Uterus (tissue), 2 donors: ENCODE measurements at regions not wholly inside any gene's neighbourhood (a gene's known extent, or its start where the extent isn't known, plus 50 kb on each side); places are given as distances from the start of the nearest gene placed in this dataset.

Experiments used
- CTCF ChIP-seq, 4 experiments: fragments of 200-600 bp in 2 of 4; fragments of 450-650 bp in 2 of 4; sonication (generic) in 2 of 4; IDR thresholded peaks; one replicate each; pipeline ENCODE4 v1.5.1; 2016 to 2019; ENCODE audit warnings: antibody characterized with exemption in 4 of 4, mild to moderate bottlenecking in 2 of 4, moderate library complexity in 1 of 4
- POLR2A ChIP-seq, 2 donors: fragments of 450-650 bp; IDR thresholded peaks; one replicate each; pipeline ENCODE4 v1.6.1; 2016; ENCODE audit warnings: antibody characterized with exemption in 2 of 2, mild to moderate bottlenecking in 1 of 2, moderate library complexity in 1 of 2

DNA sequence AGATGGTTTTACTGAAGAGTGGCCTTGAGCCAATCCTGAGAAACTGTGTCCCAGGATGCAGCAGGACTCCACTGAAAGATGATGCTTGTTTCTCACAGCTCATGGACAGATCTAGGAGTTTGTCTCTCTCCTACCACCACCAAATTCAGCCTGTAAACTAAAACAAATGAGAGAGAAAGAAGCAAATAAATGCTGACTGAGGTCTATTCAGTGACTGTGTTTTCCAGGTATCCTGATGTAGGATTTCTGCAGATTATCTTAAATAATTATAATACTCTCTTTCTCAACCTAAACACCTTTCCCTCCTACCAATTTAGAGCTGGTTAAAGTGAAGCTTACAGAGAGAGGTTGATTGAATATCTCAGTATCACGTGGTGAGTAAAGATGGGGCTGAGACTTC, 599.6 kb upstream of the LCORL start:
- no peak for TF ChIP-seq CTCF (IDR thresholded peaks at IDR 0.05)
- no peak for TF ChIP-seq POLR2A (IDR thresholded peaks at IDR 0.05)
